ENCODE measurements at regions not wholly inside any gene's neighbourhood (a gene's known extent, or its start where the extent isn't known, plus 50 kb on each side); places are given as distances from the start of the nearest gene placed in this dataset.
"Not testable (repeated sequence)": the region's sequence is repeated elsewhere in the genome, so short reads cannot be mapped to it uniquely, and the experiment has no call there.

GRCh38 chr17:12195418-12195817 is 174.7 kb downstream of the MAP2K4 start:
- no peak for DNase-seq (ENCODE audit: low spot score)

- no peak for DNase-seq (ENCODE audit: low spot score)
Measured at GRCh38 chr17:12201294-12201880, 180.7 kb downstream of the MAP2K4 start.

- no peak for DNase-seq (ENCODE audit: low spot score)
Measured at GRCh38 chr17:12209632-12210191, 189.0 kb downstream of the MAP2K4 start.

GRCh38 chr17:12220714-12221439 is 200.2 kb downstream of the MAP2K4 start:
- DNase-seq (ENCODE audit: low spot score): not testable (repeated sequence)

DNA sequence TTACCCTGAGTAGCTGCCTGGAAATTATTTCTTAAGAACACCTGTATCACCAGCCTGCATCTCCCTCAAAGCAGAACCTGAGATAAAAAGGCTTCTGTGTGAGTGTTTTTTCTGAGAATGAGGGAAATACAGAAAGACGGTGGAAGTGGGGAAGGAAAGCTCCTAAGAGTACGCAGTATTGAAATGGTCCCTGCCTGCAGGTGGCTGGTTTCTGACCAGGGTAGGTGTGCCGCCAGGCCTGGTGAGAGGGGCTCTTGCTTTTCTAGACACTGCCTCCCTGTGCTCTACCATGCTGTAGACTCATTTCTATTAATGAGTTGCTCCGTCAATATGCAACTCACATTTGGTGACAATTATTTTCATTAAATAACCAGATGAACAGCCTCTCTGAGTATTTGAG is 201.7 kb downstream of the MAP2K4 start:
- no peak for DNase-seq (ENCODE audit: low spot score)

DNA sequence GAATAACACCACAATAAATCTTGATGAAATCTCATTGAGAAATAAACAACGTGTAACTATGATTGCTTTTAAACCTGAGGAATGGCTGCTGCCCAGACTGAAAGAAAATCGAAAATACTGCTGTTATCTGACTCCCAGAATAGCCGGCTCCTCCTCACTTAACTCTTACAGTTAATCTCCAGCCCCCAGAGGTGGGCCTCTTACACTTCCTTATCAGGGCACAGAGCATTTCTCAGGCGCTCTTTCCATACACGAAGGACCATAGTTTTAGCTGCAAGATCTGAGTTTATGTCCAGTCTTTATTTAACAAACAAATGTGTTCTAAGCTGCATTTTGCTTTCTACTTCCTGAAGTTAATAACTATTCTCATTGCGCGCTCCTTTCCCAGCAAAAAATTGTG is 206.9 kb downstream of the MAP2K4 start:
- no peak for DNase-seq (ENCODE audit: low spot score)

GRCh38 chr17:12229335-12229734 is 208.7 kb downstream of the MAP2K4 start:
- no peak for DNase-seq (ENCODE audit: low spot score)

DNA sequence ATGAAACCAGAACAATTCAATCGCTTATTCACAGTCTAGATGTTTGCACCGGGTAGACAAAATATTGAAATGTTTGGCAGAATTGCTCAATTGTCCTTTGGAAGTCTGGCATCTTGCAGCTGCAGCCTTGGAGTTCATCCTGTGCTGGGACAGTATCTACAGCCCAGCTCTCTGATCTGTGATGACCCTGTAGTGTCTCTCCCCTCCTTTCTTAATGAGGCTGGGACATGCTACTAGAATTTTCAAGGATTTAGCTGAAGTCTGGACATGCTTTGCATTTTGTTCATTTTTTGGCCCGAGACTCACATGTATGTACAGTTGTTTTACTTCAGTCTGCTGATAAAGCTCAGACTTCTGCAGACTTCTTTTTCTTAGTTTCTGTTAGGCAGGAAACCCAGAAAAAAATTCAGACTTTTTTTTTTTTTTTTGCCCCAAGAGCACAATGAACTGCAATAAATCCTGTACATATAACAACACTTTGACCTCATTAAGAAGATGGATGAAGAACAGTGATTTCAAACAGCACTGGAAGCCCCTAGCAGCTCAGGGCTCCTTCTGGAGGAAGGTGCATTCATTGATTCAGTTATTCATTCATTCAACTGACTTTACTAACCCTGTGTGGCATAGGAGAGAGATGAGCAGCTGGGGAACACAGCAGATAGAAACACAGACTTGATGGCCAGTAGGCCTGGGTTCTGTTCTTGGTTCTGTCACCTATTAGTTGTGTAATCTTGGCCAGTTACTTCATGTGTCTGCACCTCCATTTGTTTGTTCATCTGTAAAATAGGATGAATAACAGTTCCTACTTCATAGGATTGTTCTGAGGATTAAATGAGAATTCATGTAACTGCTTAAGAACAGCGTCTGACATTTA is 210.0 kb downstream of the MAP2K4 start:
- peak; percentile 21 for DNase-seq (ENCODE audit: low spot score)

GRCh38 chr17:12231355-12231682 is 210.6 kb downstream of the MAP2K4 start:
- DNase-seq (ENCODE audit: low spot score): peak; percentile 70

- not testable (repeated sequence) for DNase-seq (ENCODE audit: low spot score)
Measured at GRCh38 chr17:12239021-12239420, 218.3 kb downstream of the MAP2K4 start.

DNA sequence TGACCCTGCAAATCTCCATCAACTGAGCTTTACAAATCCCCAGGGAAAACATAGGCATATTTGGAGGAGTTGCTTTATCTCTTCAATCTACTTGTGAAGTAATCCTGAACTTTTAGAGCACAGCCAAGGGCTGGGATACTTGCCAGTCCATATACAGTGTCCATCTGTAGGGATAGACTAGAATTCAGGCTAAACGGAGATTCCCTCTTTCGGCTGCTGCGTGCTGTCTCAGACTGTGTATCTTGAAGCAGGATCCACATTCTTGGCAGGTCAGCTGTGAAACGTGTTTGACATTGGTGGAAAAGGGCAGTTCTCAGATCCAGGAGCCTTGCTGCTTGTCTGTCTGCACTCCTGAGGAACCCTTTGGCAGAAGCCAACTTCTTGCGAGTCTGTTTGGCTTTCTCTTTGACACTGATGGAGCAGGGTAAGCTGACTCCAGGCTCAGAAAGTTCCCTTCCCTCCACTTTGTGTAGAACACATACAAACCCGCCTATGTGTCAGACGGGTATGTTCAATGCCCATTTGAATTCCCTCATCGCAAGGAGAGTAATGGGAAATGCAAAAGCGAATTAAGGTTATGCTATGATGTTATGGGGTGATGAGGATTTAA is 221.8 kb downstream of the MAP2K4 start:
- DNase-seq (ENCODE audit: low spot score): no peak

DNA sequence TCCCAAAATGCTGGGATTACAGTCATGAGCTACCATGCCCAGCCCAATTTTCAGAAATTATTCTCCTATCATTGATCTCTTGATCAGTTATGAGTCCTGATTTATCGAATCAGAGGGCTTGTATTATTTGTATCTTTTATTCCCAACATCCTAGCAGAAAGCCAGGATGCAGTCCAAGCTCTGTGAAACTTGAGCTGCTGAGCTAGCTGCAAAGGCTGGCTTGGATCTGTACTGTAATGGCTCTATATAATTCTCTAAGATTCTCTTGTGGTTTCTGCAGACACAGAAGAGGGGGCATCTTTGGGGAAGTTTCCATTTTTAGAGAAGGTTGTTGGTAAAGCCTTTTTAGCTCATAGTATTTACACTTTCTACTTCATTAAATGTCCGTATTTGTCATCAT is 227.1 kb downstream of the MAP2K4 start:
- DNase-seq (ENCODE audit: low spot score): no peak

- DNase-seq (ENCODE audit: low spot score): no peak
Measured at GRCh38 chr17:12250973-12251372, 230.3 kb downstream of the MAP2K4 start.

GRCh38 chr17:12252462-12252861 is 231.8 kb downstream of the MAP2K4 start:
- no peak for DNase-seq (ENCODE audit: low spot score)

- no peak for DNase-seq (ENCODE audit: low spot score)
Measured at GRCh38 chr17:12254460-12254859, 233.8 kb downstream of the MAP2K4 start.

DNA sequence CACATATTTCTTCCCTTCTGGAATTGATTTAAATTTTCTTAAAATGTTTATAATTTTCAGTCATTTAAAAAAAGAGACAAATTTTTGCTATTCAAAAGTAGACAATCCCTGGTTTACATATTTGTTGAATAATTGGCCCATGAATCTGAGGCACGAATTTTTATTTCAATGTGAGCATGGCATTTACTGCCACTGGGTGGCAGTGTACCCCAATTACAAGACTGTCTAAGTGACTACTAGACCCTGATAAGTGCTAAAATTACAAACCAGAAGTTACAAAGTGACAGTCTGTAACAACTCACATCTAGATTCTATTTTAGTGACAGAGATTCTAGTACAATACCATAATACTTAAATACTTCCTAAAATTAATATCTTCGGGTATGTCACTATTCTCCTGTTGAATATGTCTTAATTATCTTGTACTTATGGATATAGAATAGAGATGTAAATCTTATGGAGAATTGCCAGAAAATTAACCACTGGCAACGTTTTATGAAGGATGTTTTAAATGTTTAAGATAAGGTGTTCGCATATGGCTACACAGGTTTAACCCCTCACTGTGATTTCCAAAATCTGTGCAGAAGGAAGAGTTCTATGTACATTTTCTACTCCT is 235.8 kb downstream of the MAP2K4 start:
- DNase-seq (ENCODE audit: low spot score): peak; percentile 54

- no peak for DNase-seq (ENCODE audit: low spot score)
Measured at GRCh38 chr17:12257176-12257575, 236.5 kb downstream of the MAP2K4 start.

- no peak for DNase-seq (ENCODE audit: low spot score)
Measured at GRCh38 chr17:12261354-12261753, 240.7 kb downstream of the MAP2K4 start.

DNA sequence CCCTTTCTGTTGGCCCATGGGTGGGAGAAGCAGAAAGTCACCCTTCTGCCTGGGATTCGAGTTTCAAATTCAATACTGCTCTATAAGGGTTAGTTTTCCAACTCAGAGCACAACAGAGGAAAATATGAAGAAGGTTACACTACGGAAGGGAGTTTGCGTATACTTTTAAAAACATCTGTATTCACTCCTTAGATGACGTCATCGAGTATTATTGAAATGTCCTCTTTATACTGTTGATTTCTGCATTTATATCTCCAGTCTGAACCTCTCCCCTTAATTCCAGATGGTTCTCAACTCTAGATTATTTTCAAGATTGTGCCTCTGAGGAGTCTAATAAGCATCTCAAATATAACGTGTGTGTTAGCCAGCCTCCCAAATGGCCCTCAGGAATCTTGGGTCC is 249.1 kb downstream of the MAP2K4 start:
- no peak for DNase-seq (ENCODE audit: low spot score)

DNA sequence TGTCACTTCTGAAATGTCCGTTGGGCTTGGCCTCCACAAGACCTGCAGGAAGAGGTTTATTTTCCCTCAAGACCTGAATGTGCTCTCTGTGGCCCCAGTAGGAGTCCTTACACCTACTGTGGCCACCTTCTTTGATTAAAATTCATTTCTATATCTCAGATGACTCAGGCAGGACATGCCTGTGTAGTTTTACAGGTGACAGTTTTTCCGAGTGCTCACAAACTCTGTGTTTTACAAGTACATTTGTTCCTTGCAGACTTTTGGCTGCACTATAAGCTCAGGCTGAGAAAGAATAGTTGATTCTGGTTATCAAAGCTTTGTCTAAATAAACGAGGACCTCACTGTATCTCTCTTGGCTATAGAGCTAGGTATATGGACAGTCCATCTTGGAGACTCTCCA is 257.1 kb downstream of the MAP2K4 start:
- no peak for DNase-seq (ENCODE audit: low spot score)

DNA sequence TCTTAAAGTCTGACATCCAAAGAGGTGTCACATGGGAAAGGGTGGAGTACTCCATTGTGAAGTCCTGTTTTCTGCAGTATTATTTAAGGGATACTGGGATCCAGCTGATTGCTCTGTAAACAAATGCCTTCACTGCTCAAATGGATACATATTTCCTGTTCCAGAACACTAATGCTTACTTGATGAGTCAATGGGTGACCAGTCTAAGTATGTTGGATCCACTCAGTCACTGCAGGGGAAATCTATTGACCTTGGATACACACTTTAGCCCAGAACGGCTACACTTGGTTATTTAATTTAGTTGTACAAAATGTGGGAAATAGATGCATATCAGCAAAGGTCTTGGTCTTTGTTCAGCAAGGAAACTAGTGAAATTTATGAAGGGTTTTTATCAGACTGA is 261.4 kb downstream of the MAP2K4 start:
- peak; percentile 56 for DNase-seq (ENCODE audit: low spot score)

DNA sequence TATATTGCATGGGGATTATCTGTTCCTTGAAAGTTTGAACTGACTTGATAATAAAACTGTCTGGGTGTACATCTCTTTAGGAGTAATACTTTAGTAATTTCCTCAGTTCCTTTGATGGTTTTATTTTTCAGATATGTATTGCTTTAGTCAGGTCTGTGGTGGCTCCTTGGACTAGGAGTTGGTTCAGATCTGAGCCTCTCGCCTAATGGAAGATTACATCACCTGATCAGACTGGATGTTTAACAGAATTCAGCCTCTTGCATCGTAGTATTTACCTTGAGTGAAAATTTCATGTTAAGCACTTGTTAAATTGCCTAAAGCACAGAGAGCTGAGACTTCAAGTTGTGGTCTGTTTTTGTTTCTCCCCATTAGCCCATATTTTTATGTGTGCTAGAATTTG is 267.3 kb downstream of the MAP2K4 start:
- no peak for DNase-seq (ENCODE audit: low spot score)

All from AG08396 (cell line).